COLO668 (cell line): ENCODE measurements at regions not wholly inside any gene's neighbourhood (a gene's known extent, or its start where the extent isn't known, plus 50 kb on each side); places are given as distances from the start of the nearest gene placed in this dataset.

Experiments
- DNase-seq: peaks from one replicate; lab custom pipeline; 2025; ENCODE audit not compliant: unreplicated experiment; lab: John Stamatoyannopoulos, UW

GRCh38 chr2:226580403-226580802 lies 219.2 kb downstream of the IRS1 start:
- no peak for DNase-seq

GRCh38 chr2:226579519-226579918 lies 220.1 kb downstream of the IRS1 start:
- no peak for DNase-seq

- DNase-seq: no peak
Measured at GRCh38 chr2:226578879-226579278, 220.7 kb downstream of the IRS1 start.

GRCh38 chr2:226578373-226578772 lies 221.2 kb downstream of the IRS1 start:
- DNase-seq: no peak

- DNase-seq: no peak
Measured at GRCh38 chr2:226575928-226576327, 223.7 kb downstream of the IRS1 start.

- DNase-seq: no peak
Measured at GRCh38 chr2:226573158-226573557, 226.5 kb downstream of the IRS1 start.

DNA sequence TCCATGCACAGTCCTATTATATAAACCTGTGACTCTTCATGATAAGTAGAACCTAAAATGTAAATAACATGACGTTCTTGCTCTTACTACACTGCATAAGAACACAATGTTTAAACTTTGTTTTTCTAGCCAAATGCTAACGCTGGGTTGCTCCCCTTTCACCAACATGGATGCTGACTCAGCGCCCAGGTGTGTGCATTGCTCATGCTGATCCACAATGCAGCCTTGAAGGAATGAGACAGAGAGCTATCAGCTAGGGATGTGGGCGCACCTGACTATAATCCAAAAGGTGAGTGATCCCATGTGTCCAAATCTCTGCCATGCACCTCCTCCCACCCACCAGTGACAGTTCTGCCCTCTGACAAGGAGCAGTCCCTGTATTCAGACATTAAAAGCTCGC lies 235.0 kb downstream of the IRS1 start:
- DNase-seq: no peak

- peak; percentile 5 for DNase-seq
Measured at GRCh38 chr2:226561962-226562361, 237.7 kb downstream of the IRS1 start.

- DNase-seq: no peak
Measured at GRCh38 chr2:226560325-226560724, 239.3 kb downstream of the IRS1 start.

DNA sequence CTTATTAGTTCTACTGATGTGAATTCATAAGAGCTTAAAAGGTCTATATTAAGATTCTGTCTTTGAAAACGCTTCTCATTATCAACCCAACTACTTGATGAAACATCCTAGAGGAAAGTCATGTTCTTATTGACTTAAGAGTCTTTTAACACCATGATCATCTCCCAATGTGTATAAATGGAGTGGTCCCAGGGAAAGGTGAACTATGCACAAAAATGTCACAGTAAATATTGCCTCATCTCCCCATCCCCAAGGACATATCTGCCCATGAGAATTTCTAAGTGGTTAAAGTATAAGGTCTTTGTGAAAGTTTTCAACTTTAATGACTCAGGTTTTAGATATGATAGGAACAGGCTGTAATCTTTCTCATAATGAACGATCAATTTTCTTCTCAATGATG lies 240.1 kb downstream of the IRS1 start:
- DNase-seq: no peak

DNA sequence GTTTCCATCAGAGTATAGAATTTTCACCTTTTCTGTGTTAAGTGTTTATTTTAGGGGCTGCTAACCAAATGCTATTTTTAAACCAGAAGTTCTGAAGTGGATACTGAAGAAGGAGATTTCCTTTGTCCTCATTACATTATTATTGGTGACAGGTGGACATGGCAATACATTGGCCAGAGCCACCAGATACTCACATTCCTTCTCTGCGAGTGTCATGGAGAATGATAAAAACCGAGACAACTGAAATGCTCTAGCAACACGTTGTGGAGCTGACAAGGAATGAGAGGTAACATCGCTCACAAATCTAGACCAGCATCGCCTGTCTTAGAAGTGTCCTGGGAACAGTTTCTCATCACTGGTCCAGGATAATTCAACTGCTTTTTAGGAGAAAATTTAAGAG lies 241.2 kb downstream of the IRS1 start:
- DNase-seq: no peak

GRCh38 chr2:226556050-226556449 lies 243.6 kb downstream of the IRS1 start:
- DNase-seq: no peak

- DNase-seq: no peak
Measured at GRCh38 chr2:226554701-226555100, 244.9 kb downstream of the IRS1 start.

DNA sequence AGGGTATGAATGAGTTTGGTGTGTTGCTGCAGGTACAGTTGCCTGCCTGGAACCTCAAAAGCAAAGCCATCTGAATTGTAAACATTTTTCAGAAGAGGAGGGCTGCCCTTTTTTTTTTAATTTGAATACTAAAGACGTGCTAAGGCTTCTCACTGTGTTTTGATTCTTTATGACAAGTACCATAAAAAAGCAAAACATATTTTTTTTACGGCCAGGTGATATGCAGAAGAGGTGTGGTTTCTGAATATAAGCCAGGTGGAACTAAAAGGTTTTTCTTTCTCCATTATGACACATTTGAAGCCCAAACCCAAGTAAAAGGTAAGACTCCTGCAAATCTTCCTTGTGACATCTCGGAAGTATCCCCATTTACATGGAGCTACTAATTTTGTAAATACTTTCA lies 246.3 kb downstream of the IRS1 start:
- no peak for DNase-seq

GRCh38 chr2:226552571-226553285 lies 246.9 kb downstream of the IRS1 start:
- DNase-seq: no peak

GRCh38 chr2:226551522-226552250 lies 247.9 kb downstream of the IRS1 start:
- no peak for DNase-seq

DNA sequence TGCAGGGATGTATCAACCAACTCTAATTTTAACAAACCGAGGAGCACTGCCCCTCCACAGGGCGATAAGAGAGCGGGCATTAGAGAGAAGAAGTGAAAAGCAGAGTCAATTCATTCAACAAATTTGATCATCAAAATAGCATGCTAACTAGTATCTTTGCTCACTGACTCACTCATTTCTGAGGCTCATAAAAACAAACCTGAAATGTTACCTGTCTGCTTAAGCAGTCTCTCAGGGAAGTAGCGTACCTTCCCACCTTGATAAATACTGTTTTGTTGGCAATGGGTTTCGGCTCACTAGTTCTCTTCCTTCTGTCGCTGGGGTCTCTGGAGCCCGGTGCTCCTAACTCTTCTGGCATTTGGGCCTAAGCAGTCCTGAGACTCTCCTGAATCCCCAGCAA lies 248.8 kb downstream of the IRS1 start:
- DNase-seq: no peak

DNA sequence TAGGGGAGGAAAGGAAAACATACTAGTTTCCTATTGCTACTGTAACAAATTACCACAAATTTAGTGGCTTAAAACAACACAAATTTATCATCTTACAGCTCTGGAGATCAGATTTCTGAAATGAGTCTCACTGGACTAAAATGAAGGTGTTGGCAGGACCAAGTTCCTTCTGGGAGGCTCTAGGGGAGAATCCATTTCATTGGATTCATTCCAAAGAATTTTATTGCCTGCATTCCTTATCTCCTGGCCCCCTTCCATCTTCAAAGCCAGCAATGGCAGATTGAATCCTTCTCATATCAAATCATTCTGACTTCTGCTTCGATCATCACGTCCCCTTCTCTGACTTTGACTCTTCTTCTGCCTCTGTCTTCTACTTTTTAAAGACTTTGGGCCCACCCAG lies 250.9 kb downstream of the IRS1 start:
- DNase-seq: no peak

DNA sequence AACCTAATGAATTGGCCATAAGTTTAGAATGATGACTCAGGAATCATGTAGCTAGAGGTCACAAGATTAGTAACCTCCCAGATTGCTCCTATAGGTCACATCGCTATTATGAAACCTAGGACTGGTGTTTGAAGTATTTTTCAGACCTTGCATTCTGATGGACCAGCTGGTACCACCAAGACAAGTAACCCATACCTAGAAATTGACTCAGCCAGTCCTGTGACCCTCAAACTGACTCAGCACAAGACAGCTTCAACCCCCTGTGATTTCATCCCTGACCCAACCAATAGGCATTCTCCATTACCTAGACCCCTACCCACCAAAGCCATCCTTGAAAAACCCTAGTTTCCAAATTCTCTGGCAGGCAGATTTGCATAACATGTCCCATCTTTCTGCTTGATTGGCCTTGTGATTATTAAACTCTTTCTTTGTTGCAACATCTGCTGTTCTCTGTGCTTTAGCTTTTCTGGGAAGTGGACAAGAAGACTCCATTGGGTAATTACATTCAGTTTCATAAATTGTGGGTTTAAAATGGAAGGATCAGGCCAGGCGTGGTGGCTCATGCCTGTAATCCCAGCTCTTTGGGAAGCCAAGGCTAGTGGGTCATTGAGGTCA lies 254.9 kb downstream of the IRS1 start:
- DNase-seq: no peak

GRCh38 chr2:226540204-226540994 lies 259.2 kb downstream of the IRS1 start:
- no peak for DNase-seq

DNA sequence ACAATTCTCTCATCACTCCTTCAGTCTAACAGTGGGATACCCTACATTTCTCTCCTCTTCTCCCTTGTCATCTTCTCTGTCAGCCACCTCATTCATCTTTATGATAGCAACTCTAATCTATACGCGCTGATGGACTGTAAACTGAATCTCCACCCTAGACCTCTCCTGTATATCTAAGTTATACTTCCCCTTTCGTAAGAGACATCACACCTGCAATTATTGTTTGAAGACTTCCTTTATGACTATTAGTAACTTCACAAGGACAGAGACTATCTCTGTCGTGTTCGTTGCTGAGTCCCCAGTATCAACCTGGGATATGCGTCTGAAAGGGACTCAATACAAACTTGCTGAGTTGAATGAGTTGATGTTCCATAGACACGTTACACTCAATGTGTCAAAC lies 263.2 kb downstream of the IRS1 start:
- no peak for DNase-seq
